LNCaP clone FGC (cell line): ENCODE measurements at regions not wholly inside any gene's neighbourhood (a gene's known extent, or its start where the extent isn't known, plus 50 kb on each side); places are given as distances from the start of the nearest gene placed in this dataset.

Source experiments
- DNase-seq: peaks from one replicate; pipeline ENCODE4 v3.0.0-alpha.2; 2011; ENCODE audit warnings: low read depth
- H3K4me3 ChIP-seq: 2 replicates; pipeline ENCODE4 v1.5.1; 2011; ENCODE audit warnings: mild to moderate bottlenecking, low read depth, low read length, control low read depth
- TF ChIP-seq, protein P1 (sequence below): IDR thresholded peaks from 2 replicates; pipeline ENCODE4 v1.5.1; 2012; ENCODE audit warnings: mild to moderate bottlenecking; ENCODE audit not compliant: control insufficient read depth, insufficient read depth; ENCODE audit errors: extremely low read depth

- DNase-seq: no peak
- no peak overlapping the region for H3K4me3 ChIP-seq
- TF ChIP-seq, protein P1, sequence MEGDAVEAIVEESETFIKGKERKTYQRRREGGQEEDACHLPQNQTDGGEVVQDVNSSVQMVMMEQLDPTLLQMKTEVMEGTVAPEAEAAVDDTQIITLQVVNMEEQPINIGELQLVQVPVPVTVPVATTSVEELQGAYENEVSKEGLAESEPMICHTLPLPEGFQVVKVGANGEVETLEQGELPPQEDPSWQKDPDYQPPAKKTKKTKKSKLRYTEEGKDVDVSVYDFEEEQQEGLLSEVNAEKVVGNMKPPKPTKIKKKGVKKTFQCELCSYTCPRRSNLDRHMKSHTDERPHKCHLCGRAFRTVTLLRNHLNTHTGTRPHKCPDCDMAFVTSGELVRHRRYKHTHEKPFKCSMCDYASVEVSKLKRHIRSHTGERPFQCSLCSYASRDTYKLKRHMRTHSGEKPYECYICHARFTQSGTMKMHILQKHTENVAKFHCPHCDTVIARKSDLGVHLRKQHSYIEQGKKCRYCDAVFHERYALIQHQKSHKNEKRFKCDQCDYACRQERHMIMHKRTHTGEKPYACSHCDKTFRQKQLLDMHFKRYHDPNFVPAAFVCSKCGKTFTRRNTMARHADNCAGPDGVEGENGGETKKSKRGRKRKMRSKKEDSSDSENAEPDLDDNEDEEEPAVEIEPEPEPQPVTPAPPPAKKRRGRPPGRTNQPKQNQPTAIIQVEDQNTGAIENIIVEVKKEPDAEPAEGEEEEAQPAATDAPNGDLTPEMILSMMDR: no peak
Measured at GRCh38 chr3:76011121-76011520, 225.8 kb upstream of the ZNF717 start.

DNA sequence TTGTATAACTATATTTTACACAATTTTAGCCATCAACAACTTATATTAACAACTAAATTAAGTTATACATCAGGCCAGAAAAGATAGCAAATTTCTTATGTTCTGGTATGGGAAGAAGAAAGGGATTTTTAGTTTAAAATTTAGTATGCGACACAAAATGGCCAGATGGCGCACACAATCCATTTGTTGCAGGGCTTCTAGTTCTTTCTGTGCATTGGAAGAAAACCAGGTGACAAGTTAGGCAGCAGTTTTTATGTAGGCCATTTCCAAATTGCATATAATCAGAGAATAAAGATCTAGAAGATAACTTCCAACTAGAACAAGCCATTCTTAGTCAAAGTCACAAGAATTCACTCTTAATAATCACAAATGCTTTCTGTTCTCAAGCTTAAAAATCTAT, 230.1 kb upstream of the ZNF717 start:
- no peak overlapping the region for H3K4me3 ChIP-seq
- DNase-seq: no peak
- TF ChIP-seq, protein P1: no peak

DNA sequence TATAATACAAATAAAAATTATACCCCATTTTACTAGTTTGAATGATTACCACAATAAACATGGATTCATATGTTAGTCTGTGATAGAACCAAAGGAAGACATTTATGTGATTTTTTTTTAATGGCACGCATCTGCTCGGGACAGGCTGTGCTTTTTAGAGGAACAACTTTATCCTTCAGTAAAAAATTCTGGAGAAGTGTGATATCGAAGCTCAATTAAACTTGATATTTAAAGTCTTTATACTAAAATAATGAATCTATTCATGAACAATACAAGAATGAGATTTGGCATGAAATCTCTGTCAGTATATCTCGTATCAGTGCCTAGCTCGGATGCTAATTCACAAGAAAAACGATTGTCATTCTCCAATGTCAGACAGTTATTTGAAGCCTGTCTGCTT, 230.8 kb upstream of the ZNF717 start:
- DNase-seq: no peak
- TF ChIP-seq, protein P1: no peak
- no peak overlapping the region for H3K4me3 ChIP-seq

DNA sequence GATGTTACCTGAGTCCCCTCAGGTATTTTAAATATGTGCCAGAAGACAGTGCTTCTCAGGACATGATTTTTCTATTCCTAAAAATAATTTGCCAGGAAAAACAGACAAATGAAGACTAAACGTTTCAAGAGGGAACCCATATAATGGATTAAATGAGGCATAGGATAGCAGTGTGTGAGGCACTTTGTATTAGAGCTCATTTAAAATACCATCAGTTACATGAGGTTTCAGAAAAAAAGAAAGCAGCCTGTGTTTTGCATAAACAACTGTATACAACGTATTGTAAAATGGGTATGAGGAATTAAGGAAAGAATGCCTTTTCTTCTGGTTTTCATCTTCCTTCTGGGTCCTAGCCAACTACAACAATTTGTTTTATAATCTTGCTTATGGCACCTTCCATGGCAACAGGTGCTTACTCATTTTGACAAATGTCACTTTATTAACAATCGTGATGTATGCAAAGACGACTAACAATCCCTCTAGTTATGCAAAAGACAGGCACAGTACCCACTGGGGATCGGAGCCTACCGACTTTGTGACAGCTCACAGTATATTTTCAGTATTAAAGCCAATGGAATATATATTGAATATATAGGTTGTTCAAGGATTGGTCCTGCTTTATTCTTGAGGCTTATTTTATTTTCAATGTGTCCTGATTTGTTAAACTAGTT, 231.6 kb upstream of the ZNF717 start:
- no peak for DNase-seq
- TF ChIP-seq, protein P1: no peak
- no peak overlapping the region for H3K4me3 ChIP-seq

DNA sequence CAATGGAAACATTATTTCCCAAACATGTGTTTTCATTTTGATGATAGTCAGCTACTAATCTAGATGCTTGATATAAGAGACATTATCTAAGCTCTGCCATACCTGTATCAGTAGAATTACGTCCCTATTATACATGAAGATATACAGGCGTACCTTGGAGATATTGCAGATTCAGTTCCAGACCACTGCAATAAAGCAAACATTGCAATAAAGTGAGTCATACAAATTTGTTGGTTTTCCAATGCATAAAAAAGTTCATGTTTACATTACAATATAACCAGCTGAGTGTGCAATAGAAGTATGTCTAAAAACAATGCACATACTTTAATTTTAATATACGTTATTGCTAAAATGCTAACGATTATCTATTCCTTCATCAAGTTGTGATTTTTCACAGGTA, 236.0 kb upstream of the ZNF717 start:
- TF ChIP-seq, protein P1: no peak
- no peak overlapping the region for H3K4me3 ChIP-seq
- DNase-seq: no peak

GRCh38 chr3:76024640-76025039, 239.3 kb upstream of the ZNF717 start:
- DNase-seq: no peak
- H3K4me3 ChIP-seq: no peak overlapping the region
- TF ChIP-seq, protein P1: peak; percentile 72

DNA sequence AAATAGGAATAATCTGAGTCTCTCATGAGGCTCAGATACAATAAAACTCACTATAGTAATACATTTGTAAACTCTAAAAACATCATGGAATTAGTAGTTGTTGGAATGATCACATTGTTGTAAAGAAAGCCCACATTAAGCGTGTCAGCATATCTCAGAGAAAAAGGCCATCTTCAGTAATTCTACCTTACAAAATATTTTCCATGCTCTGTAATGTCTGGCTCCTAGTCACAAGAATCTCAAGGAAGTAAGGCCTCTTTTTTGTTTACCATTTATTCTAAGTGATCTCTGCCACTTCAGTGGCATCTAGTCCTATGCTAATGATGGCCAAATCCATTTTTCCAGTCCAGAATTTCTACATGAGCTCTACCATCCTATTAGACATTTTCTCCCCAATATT, 240.2 kb upstream of the ZNF717 start:
- TF ChIP-seq, protein P1: no peak
- H3K4me3 ChIP-seq: no peak overlapping the region
- DNase-seq: no peak
